ENCODE measurements at regions not wholly inside any gene's neighbourhood (a gene's known extent, or its start where the extent isn't known, plus 50 kb on each side); places are given as distances from the start of the nearest gene placed in this dataset.
A peak's percentile ranks its signal among the peaks of the same experiment; 100 is the strongest.

GRCh38 chr4:147195386-147195785, 249.7 kb upstream of the TTC29 start:
- no peak overlapping the region for H3K9ac ChIP-seq (ENCODE audit: low read depth, low read length, poor library complexity)
- no peak overlapping the region for H2AFZ ChIP-seq (ENCODE audit: low read length)
- no peak overlapping the region for H2BK5ac ChIP-seq (ENCODE audit: low read length)
- no peak overlapping the region for H2BK15ac ChIP-seq (ENCODE audit: low read length)
- H3K18ac ChIP-seq (ENCODE audit: low read length): no peak overlapping the region
- H3K4me3 ChIP-seq (ENCODE audit: low read length in 2 of 2): no peak overlapping the region
- H3K27me3 ChIP-seq (ENCODE audit: control insufficient read depth in 3 of 3, insufficient read depth in 3 of 3, low read depth in 1 of 3, low read length in 3 of 3): no peaks in the 10 kb centered on the region
- no peaks in the 10 kb centered on the region for H3K36me3 ChIP-seq (replicated peaks in 1 of 2; ENCODE audit: control insufficient read depth in 2 of 2, insufficient read depth in 2 of 2, low read length in 2 of 2)
- no peak overlapping the region for H3K23ac ChIP-seq (ENCODE audit: low read depth, low read length, poor library complexity)
- WGBS, 2 donors (ENCODE audit: extremely low coverage in 2 of 2, insufficient read length in 2 of 2, insufficient replicate concordance in 1 of 2): no CpG with 5 or more reads among the region's 2 CpGs
- H3K79me1 ChIP-seq (ENCODE audit: low read depth, low read length): no peaks in the 10 kb centered on the region
- DNase-seq (ENCODE audit: low spot score): no peak
- no peak overlapping the region for H3K14ac ChIP-seq (ENCODE audit: low read length)
- H3K27ac ChIP-seq (replicated peaks; ENCODE audit: low read length): no peak overlapping the region
- H2BK12ac ChIP-seq (ENCODE audit: low read length): no peak overlapping the region
- no peak overlapping the region for H2AK5ac ChIP-seq (ENCODE audit: low read depth, low read length)
- peaks cover 0 to 6% of the 10 kb centered on the region in 2 donors for H3K4me1 ChIP-seq (ENCODE audit: control insufficient read depth in 2 of 2, insufficient read depth in 1 of 2, low read depth in 1 of 2, low read length in 2 of 2)
- H3K9me3 ChIP-seq (replicated peaks in 1 of 2; ENCODE audit: control insufficient read depth in 2 of 2, insufficient read depth in 1 of 2, low read depth in 1 of 2, low read length in 2 of 2): no peaks in the 10 kb centered on the region
- no peak overlapping the region for H4K91ac ChIP-seq (ENCODE audit: low read depth, low read length, poor library complexity)
- no peak overlapping the region for H2BK120ac ChIP-seq (ENCODE audit: low read depth, low read length)
- no peak overlapping the region for H4K8ac ChIP-seq (ENCODE audit: low read depth, low read length)
- no peak overlapping the region for H3K4me2 ChIP-seq (ENCODE audit: insufficient read depth, low read length, poor library complexity, severe bottlenecking)
- no peak overlapping the region for H3K4ac ChIP-seq (ENCODE audit: low read length)

GRCh38 chr4:147198411-147199051, 252.9 kb upstream of the TTC29 start:
- no CpG with 5 or more reads among the region's 4 CpGs for WGBS, 2 donors (ENCODE audit: extremely low coverage in 2 of 2, insufficient read length in 2 of 2, insufficient replicate concordance in 1 of 2)
- Histone ChIP-seq H2BK12ac (ENCODE audit: low read length) (no peak overlapping the region), H3K18ac (ENCODE audit: low read length) (no peak overlapping the region), H2BK5ac (ENCODE audit: low read length) (no peak overlapping the region), H3K4ac (ENCODE audit: low read length) (no peak overlapping the region), H3K4me1 (ENCODE audit: control insufficient read depth in 2 of 2, insufficient read depth in 1 of 2, low read depth in 1 of 2, low read length in 2 of 2) (peaks cover 0 to 6% of the 10 kb centered on the region in 2 donors), H3K36me3 (replicated peaks in 1 of 2; ENCODE audit: control insufficient read depth in 2 of 2, insufficient read depth in 2 of 2, low read length in 2 of 2) (no peaks in the 10 kb centered on the region), H4K91ac (ENCODE audit: low read depth, low read length, poor library complexity) (no peak overlapping the region), H3K27ac (replicated peaks; ENCODE audit: low read length) (peak overlapping the region; percentile 54), H2AK5ac (ENCODE audit: low read depth, low read length) (no peak overlapping the region), H4K8ac (ENCODE audit: low read depth, low read length) (no peak overlapping the region), H3K4me3 (ENCODE audit: low read length in 2 of 2) (no peak overlapping the region), H3K4me2 (ENCODE audit: insufficient read depth, low read length, poor library complexity, severe bottlenecking) (no peak overlapping the region), H3K9me3 (replicated peaks in 1 of 2; ENCODE audit: control insufficient read depth in 2 of 2, insufficient read depth in 1 of 2, low read depth in 1 of 2, low read length in 2 of 2) (no peaks in the 10 kb centered on the region), H3K79me1 (ENCODE audit: low read depth, low read length) (no peaks in the 10 kb centered on the region), H3K27me3 (ENCODE audit: control insufficient read depth in 3 of 3, insufficient read depth in 3 of 3, low read depth in 1 of 3, low read length in 3 of 3) (no peaks in the 10 kb centered on the region), H3K9ac (ENCODE audit: low read depth, low read length, poor library complexity) (no peak overlapping the region), H3K23ac (ENCODE audit: low read depth, low read length, poor library complexity) (no peak overlapping the region), H2BK120ac (ENCODE audit: low read depth, low read length) (no peak overlapping the region), H3K14ac (ENCODE audit: low read length) (no peak overlapping the region), H2AFZ (ENCODE audit: low read length) (no peak overlapping the region), H2BK15ac (ENCODE audit: low read length) (no peak overlapping the region)
- DNase-seq (ENCODE audit: low spot score): peak; percentile 51

- Histone ChIP-seq H3K4me2 (ENCODE audit: insufficient read depth, low read length, poor library complexity, severe bottlenecking) (no peak overlapping the region), H2AK5ac (ENCODE audit: low read depth, low read length) (no peak overlapping the region), H3K4me3 (ENCODE audit: low read length in 2 of 2) (no peak overlapping the region), H2BK12ac (ENCODE audit: low read length) (no peak overlapping the region), H2BK120ac (ENCODE audit: low read depth, low read length) (no peak overlapping the region), H4K8ac (ENCODE audit: low read depth, low read length) (no peak overlapping the region), H2AFZ (ENCODE audit: low read length) (no peak overlapping the region), H3K79me1 (ENCODE audit: low read depth, low read length) (no peaks in the 10 kb centered on the region), H3K4me1 (ENCODE audit: control insufficient read depth in 2 of 2, insufficient read depth in 1 of 2, low read depth in 1 of 2, low read length in 2 of 2) (peaks cover 0 to 6% of the 10 kb centered on the region in 2 donors), H3K14ac (ENCODE audit: low read length) (no peak overlapping the region), H3K27ac (replicated peaks; ENCODE audit: low read length) (no peak overlapping the region), H3K18ac (ENCODE audit: low read length) (no peak overlapping the region), H3K27me3 (ENCODE audit: control insufficient read depth in 3 of 3, insufficient read depth in 3 of 3, low read depth in 1 of 3, low read length in 3 of 3) (no peaks in the 10 kb centered on the region), H2BK5ac (ENCODE audit: low read length) (no peak overlapping the region), H3K9me3 (replicated peaks in 1 of 2; ENCODE audit: control insufficient read depth in 2 of 2, insufficient read depth in 1 of 2, low read depth in 1 of 2, low read length in 2 of 2) (no peaks in the 10 kb centered on the region), H2BK15ac (ENCODE audit: low read length) (no peak overlapping the region), H3K9ac (ENCODE audit: low read depth, low read length, poor library complexity) (no peak overlapping the region), H4K91ac (ENCODE audit: low read depth, low read length, poor library complexity) (no peak overlapping the region), H3K36me3 (replicated peaks in 1 of 2; ENCODE audit: control insufficient read depth in 2 of 2, insufficient read depth in 2 of 2, low read length in 2 of 2) (no peaks in the 10 kb centered on the region), H3K23ac (ENCODE audit: low read depth, low read length, poor library complexity) (no peak overlapping the region), H3K4ac (ENCODE audit: low read length) (no peak overlapping the region)
- WGBS, 2 donors (ENCODE audit: extremely low coverage in 2 of 2, insufficient read length in 2 of 2, insufficient replicate concordance in 1 of 2): no CpG with 5 or more reads among the region's 1 CpG
- DNase-seq (ENCODE audit: low spot score): no peak
Measured at GRCh38 chr4:147201016-147201415, 255.4 kb upstream of the TTC29 start.

- no peak for DNase-seq (ENCODE audit: low spot score)
- H3K4me3 ChIP-seq (ENCODE audit: low read length in 2 of 2): no peak overlapping the region
- no peak overlapping the region for H2BK5ac ChIP-seq (ENCODE audit: low read length)
- no peak overlapping the region for H3K9ac ChIP-seq (ENCODE audit: low read depth, low read length, poor library complexity)
- H3K36me3 ChIP-seq (replicated peaks in 1 of 2; ENCODE audit: control insufficient read depth in 2 of 2, insufficient read depth in 2 of 2, low read length in 2 of 2): no peaks in the 10 kb centered on the region
- no peaks in the 10 kb centered on the region for H3K4me1 ChIP-seq (ENCODE audit: control insufficient read depth in 2 of 2, insufficient read depth in 1 of 2, low read depth in 1 of 2, low read length in 2 of 2)
- H2AK5ac ChIP-seq (ENCODE audit: low read depth, low read length): no peak overlapping the region
- H3K27me3 ChIP-seq (ENCODE audit: control insufficient read depth in 3 of 3, insufficient read depth in 3 of 3, low read depth in 1 of 3, low read length in 3 of 3): no peaks in the 10 kb centered on the region
- H2AFZ ChIP-seq (ENCODE audit: low read length): no peak overlapping the region
- no peak overlapping the region for H2BK120ac ChIP-seq (ENCODE audit: low read depth, low read length)
- no peak overlapping the region for H2BK12ac ChIP-seq (ENCODE audit: low read length)
- no peaks in the 10 kb centered on the region for H3K79me1 ChIP-seq (ENCODE audit: low read depth, low read length)
- H4K91ac ChIP-seq (ENCODE audit: low read depth, low read length, poor library complexity): no peak overlapping the region
- no peak overlapping the region for H3K23ac ChIP-seq (ENCODE audit: low read depth, low read length, poor library complexity)
- H3K27ac ChIP-seq (replicated peaks; ENCODE audit: low read length): no peak overlapping the region
- no peak overlapping the region for H3K18ac ChIP-seq (ENCODE audit: low read length)
- no peak overlapping the region for H3K4ac ChIP-seq (ENCODE audit: low read length)
- no peak overlapping the region for H4K8ac ChIP-seq (ENCODE audit: low read depth, low read length)
- H2BK15ac ChIP-seq (ENCODE audit: low read length): no peak overlapping the region
- no peak overlapping the region for H3K14ac ChIP-seq (ENCODE audit: low read length)
- no peaks in the 10 kb centered on the region for H3K9me3 ChIP-seq (replicated peaks in 1 of 2; ENCODE audit: control insufficient read depth in 2 of 2, insufficient read depth in 1 of 2, low read depth in 1 of 2, low read length in 2 of 2)
- no peak overlapping the region for H3K4me2 ChIP-seq (ENCODE audit: insufficient read depth, low read length, poor library complexity, severe bottlenecking)
Measured at GRCh38 chr4:147206807-147207206, 261.1 kb upstream of the TTC29 start.

Data from neuronal stem cell (in vitro differentiated cells).